OCI-LY1 (cell line): ENCODE measurements at regions not wholly inside any gene's neighbourhood (a gene's known extent, or its start where the extent isn't known, plus 50 kb on each side); places are given as distances from the start of the nearest gene placed in this dataset.

Source experiments
- H2AFZ ChIP-seq: fragments of 200-600 bp; sonication (generic), shearing (Covaris generic); 2 replicates; pipeline ENCODE4 v1.6.0; 2014; ENCODE audit warnings: antibody characterized with exemption, mild to moderate bottlenecking, low read length
- H3F3A ChIP-seq: fragments of 200-600 bp; sonication (generic), shearing (Covaris generic); 2 replicates; pipeline ENCODE4 v1.6.0; 2014; ENCODE audit warnings: mild to moderate bottlenecking, antibody characterized with exemption, low read length, moderate library complexity; ENCODE audit not compliant: insufficient read depth
- H3K27ac ChIP-seq: fragments of 200-600 bp; sonication (generic); 2 replicates; pipeline ENCODE4 v1.5.1; 2014; ENCODE audit warnings: low read length, mixed run types, mild to moderate bottlenecking, low read depth; ENCODE audit not compliant: poor library complexity, severe bottlenecking
- H3K27me3 ChIP-seq: fragments of 200-600 bp; sonication (generic); 2 replicates; pipeline ENCODE4 v1.6.0; 2014; ENCODE audit warnings: antibody characterized with exemption, mild to moderate bottlenecking, low read length, moderate library complexity; ENCODE audit not compliant: insufficient read depth
- H3K36me3 ChIP-seq: fragments of 200-600 bp; sonication (generic); 2 replicates; pipeline ENCODE4 v1.6.1; 2014; ENCODE audit warnings: mild to moderate bottlenecking, antibody characterized with exemption, low read length, moderate library complexity, mixed read lengths; ENCODE audit not compliant: insufficient read depth
- H3K4me1 ChIP-seq: fragments of 200-600 bp; sonication (generic); 2 replicates; pipeline ENCODE4 v1.5.1; 2014; ENCODE audit warnings: mild to moderate bottlenecking, low read length, moderate library complexity; ENCODE audit not compliant: insufficient read depth, severe bottlenecking
- H3K4me2 ChIP-seq: fragments of 200-600 bp; sonication (generic), shearing (Covaris generic); 2 replicates; pipeline ENCODE4 v1.6.1; 2014; ENCODE audit warnings: low read length
- H3K4me3 ChIP-seq: fragments of 200-600 bp; sonication (generic); 2 replicates; pipeline ENCODE4 v1.5.1; 2014; ENCODE audit warnings: low read length, low read depth, mild to moderate bottlenecking, mixed read lengths; ENCODE audit not compliant: poor library complexity, severe bottlenecking
- H3K79me2 ChIP-seq: fragments of 200-600 bp; shearing (Covaris generic); 2 replicates; pipeline ENCODE4 v1.6.1; 2016; ENCODE audit warnings: mixed run types, low read length, mixed read lengths; ENCODE audit not compliant: insufficient read depth
- H3K9ac ChIP-seq: fragments of 200-600 bp; sonication (generic), shearing (Covaris generic); 2 replicates; pipeline ENCODE4 v1.6.1; 2014; ENCODE audit warnings: mild to moderate bottlenecking, low read length, mixed read lengths
- H3K9me2 ChIP-seq: fragments of 200-600 bp; sonication (generic), shearing (Covaris generic); 2 replicates; pipeline ENCODE4 v1.6.1; 2014; ENCODE audit warnings: low read depth, mild to moderate bottlenecking, low read length, mixed read lengths
- H3K9me3 ChIP-seq: fragments of 200-600 bp; shearing (Covaris generic); 2 replicates; pipeline ENCODE4 v1.6.1; 2014; ENCODE audit warnings: low read length, mixed read lengths
- H4K20me1 ChIP-seq: fragments of 200-600 bp; sonication (generic), shearing (Covaris generic); 2 replicates; pipeline ENCODE4 v1.6.0; 2016; ENCODE audit warnings: mild to moderate bottlenecking, low read length; ENCODE audit not compliant: insufficient read depth
- EZH2 ChIP-seq: fragments of 200-600 bp; sonication (generic), shearing (Covaris generic); IDR thresholded peaks from 2 replicates; pipeline ENCODE4 v1.8.0; 2017; ENCODE audit warnings: borderline replicate concordance, mixed run types, mild to moderate bottlenecking, antibody characterized with exemption, low read length, moderate library complexity, mixed read lengths
- TF ChIP-seq, protein P1 (sequence below): fragments of 200-600 bp; sonication (generic), shearing (Covaris generic); IDR thresholded peaks from 2 replicates; pipeline ENCODE4 v1.5.1; 2017; ENCODE audit warnings: mild to moderate bottlenecking, antibody characterized with exemption, low read length, moderate library complexity, mixed read lengths

DNA sequence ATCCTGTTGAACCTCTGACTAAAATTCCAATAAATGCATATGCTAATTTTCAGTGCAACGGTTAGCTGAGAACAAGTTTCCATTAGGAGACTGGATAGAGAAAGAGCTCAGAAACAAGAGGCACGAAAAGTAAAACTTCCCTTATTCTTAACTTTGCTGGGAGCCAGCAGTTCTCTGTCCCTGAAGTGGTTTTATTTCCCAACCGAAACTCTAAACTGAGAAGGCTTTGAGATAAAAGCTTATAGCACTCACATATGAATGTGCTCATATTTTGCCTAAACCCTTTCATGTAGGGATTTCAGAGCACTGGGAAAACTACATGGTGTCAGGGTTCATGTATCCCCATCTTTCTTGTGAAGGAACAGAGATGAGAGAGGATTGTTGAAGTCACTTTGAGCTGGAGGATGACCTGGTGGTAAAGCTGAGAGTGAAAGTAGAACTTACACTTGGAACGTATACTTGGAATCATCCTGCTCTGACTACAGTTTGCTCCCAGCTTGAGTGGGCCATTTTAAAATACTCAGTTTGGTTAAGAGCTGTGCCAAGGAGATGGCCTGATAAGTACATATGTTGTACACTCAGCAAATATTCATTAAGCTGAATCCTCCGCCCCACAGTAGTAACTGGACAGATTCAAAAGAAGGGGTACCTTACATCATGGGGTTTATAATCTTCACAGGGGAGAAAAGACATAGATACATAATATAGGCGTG lies 324.2 kb upstream of the CNR1 start:
- TF ChIP-seq, protein P1, sequence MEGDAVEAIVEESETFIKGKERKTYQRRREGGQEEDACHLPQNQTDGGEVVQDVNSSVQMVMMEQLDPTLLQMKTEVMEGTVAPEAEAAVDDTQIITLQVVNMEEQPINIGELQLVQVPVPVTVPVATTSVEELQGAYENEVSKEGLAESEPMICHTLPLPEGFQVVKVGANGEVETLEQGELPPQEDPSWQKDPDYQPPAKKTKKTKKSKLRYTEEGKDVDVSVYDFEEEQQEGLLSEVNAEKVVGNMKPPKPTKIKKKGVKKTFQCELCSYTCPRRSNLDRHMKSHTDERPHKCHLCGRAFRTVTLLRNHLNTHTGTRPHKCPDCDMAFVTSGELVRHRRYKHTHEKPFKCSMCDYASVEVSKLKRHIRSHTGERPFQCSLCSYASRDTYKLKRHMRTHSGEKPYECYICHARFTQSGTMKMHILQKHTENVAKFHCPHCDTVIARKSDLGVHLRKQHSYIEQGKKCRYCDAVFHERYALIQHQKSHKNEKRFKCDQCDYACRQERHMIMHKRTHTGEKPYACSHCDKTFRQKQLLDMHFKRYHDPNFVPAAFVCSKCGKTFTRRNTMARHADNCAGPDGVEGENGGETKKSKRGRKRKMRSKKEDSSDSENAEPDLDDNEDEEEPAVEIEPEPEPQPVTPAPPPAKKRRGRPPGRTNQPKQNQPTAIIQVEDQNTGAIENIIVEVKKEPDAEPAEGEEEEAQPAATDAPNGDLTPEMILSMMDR = no peak
- no peak for TF ChIP-seq EZH2
- Histone ChIP-seq H3K36me3 (no peaks in the 10 kb centered on the region), H2AFZ (no peak overlapping the region), H3F3A (no peaks in the 10 kb centered on the region), H3K79me2 (no peaks in the 10 kb centered on the region), H3K9me2 (no peaks in the 10 kb centered on the region), H3K27me3 (no peaks in the 10 kb centered on the region), H4K20me1 (no peaks in the 10 kb centered on the region), H3K4me2 (no peak overlapping the region), H3K9me3 (no peaks in the 10 kb centered on the region), H3K9ac (no peak overlapping the region), H3K4me3 (no peak overlapping the region), H3K27ac (no peak overlapping the region), H3K4me1 (peaks cover 20% of the 10 kb centered on the region)

DNA sequence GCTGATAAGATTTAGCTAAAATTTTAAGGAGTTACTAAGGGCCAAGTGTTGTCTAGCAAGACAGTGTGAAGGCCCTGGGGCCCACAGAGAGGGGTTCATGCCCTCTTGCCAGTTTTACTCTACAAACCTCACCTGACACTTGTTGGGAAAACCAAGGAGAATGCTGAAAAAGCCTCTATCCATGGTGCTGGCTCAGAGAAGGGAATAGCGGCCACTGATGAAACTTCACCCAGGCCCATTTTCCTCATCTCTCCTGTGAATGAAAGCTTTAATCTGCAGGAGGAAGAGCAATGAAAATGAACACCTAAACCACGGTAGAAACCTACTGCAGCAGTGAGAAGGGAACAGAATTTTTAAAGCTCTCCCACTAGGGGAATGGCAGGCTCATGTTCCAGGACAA lies 317.3 kb upstream of the CNR1 start:
- TF ChIP-seq, protein P1 = no peak
- no peak for TF ChIP-seq EZH2
- Histone ChIP-seq H3K4me2 (no peak overlapping the region), H3K9me3 (0 out of 2 replicates have a peak, but pooled peaks cover 4% of the 10 kb centered on the region), H3K27ac (no peak overlapping the region), H3F3A (no peaks in the 10 kb centered on the region), H2AFZ (no peak overlapping the region), H4K20me1 (no peaks in the 10 kb centered on the region), H3K9me2 (no peaks in the 10 kb centered on the region), H3K4me3 (no peak overlapping the region), H3K79me2 (no peaks in the 10 kb centered on the region), H3K36me3 (no peaks in the 10 kb centered on the region), H3K27me3 (no peaks in the 10 kb centered on the region), H3K4me1 (peaks cover 8% of the 10 kb centered on the region), H3K9ac (no peak overlapping the region)

DNA sequence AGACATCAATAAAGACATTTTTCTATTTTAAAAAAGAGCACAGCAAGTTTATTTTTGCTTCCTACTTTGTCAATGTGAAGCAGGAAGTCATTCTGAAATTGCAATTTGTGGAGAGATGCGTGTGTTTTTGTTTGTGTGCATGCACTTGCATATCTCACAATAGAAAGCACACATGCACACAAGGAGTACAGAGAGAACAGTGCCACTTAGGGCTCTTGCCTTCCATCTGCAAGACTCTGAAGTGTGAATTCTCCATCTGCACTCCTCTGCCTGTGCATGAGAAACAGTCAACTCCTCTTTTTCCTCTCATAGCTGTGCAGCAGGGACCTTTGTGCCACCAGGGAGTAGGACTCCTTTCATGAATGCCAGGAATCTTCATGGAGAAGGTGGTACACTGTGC lies 316.3 kb upstream of the CNR1 start:
- H3K9me2 ChIP-seq = no peaks in the 10 kb centered on the region
- no peak for TF ChIP-seq EZH2
- TF ChIP-seq, protein P1 = no peak
- no peak overlapping the region for H3K4me3 ChIP-seq
- H3K4me2 ChIP-seq = no peak overlapping the region
- H2AFZ ChIP-seq = no peak overlapping the region
- H3K9me3 ChIP-seq = peaks cover 10% of the 10 kb centered on the region; the same call in 1 of the 2 replicates
- H3K9ac ChIP-seq = no peak overlapping the region
- no peaks in the 10 kb centered on the region for H3K27me3 ChIP-seq
- H3K79me2 ChIP-seq = no peaks in the 10 kb centered on the region
- no peaks in the 10 kb centered on the region for H3K36me3 ChIP-seq
- H3F3A ChIP-seq = no peaks in the 10 kb centered on the region
- no peaks in the 10 kb centered on the region for H4K20me1 ChIP-seq
- no peak overlapping the region for H3K27ac ChIP-seq
- peaks cover 8% of the 10 kb centered on the region for H3K4me1 ChIP-seq
